ENCODE measurements at regions not wholly inside any gene's neighbourhood (a gene's known extent, or its start where the extent isn't known, plus 50 kb on each side); places are given as distances from the start of the nearest gene placed in this dataset.
A peak's percentile ranks its signal among the peaks of the same experiment; 100 is the strongest.

DNA sequence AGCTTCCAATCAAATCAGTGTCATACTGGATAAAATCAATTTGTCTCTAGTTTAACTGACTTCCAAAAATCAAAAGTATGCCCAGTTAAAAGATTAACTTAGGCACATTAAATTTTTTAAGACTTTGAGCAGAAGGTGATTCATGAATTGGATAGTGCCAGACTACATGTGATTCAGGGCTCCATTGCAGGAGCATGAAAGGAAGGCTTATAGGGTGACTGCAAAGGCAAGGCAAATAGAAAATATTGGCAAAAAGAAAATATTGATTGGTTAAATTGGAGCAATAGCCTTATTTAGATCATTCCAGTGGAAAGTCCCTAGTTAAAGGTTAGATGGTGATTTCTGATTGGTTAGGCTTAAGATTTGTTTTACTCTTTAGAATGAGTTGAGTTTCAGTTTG, 223.9 kb upstream of the ERCC4 start:
- TF ChIP-seq EP300 (IDR thresholded peaks at IDR 0.05): no peak
- TF ChIP-seq CTCF (IDR thresholded peaks at IDR 0.05): no peak
- TF ChIP-seq POLR2A (IDR thresholded peaks at IDR 0.05): no peak
- TF ChIP-seq POLR2AphosphoS5 (IDR thresholded peaks at IDR 0.05): no peak
- Histone ChIP-seq H3K27me3 (no peaks in the 10 kb centered on the region), H3K27ac (no peak overlapping the region), H3K4me1 (no peaks in the 10 kb centered on the region), H3K4me3 (no peak overlapping the region), H3K9me3 (peaks cover 5 to 46% (median 21%) of the 10 kb centered on the region in 4 donors), H3K36me3 (no peaks in the 10 kb centered on the region)
- intact Hi-C loops (cut with DNase I; ENCODE audit: low total_unique reads): no loop called here
- DNase-seq: no peak

DNA sequence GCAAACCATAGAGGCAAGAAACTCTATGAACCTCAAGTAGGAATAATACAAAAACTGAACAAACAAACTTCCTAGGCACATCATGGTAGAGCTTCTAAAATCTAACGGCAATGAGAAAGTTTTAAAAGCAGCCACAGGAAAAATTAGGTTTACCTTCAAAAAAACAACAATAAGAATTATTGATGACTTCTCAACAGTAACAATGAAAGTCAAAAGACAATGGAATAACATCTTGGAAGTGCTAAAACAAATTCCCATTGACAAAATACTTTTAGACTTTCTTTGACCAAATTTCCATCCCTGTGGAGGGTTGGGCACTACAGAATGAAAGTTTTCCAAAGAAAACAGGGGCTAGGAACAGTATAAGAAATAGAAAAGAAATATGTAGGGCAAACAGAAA, 222.9 kb upstream of the ERCC4 start:
- Histone ChIP-seq H3K36me3 (no peaks in the 10 kb centered on the region), H3K4me1 (no peaks in the 10 kb centered on the region), H3K27me3 (no peaks in the 10 kb centered on the region), H3K4me3 (no peak overlapping the region), H3K27ac (no peak overlapping the region), H3K9me3 (peaks cover 5 to 46% (median 21%) of the 10 kb centered on the region in 4 donors)
- 87 to 97% (median 93%) methylated on average over 1 of the region's 1 CpG for WGBS, 5 donors
- intact Hi-C loops (cut with DNase I; ENCODE audit: low total_unique reads): no loop called here
- DNase-seq: no peak
- no peak for TF ChIP-seq CTCF (IDR thresholded peaks at IDR 0.05)

- intact Hi-C loops (cut with DNase I; ENCODE audit: low total_unique reads): no loop called here
- DNase-seq: no peak
- Histone ChIP-seq H3K27me3 (no peaks in the 10 kb centered on the region), H3K4me1 (peaks cover 0 to 2% (median 0%) of the 10 kb centered on the region in 4 donors), H3K36me3 (no peaks in the 10 kb centered on the region), H3K9me3 (peaks cover 5 to 43% (median 21%) of the 10 kb centered on the region in 4 donors), H3K27ac (no peak overlapping the region), H3K4me3 (no peak overlapping the region)
- TF ChIP-seq POLR2A (IDR thresholded peaks at IDR 0.05) (no peak), CTCF (IDR thresholded peaks at IDR 0.05) (no peak)
These were observed 222.4 kb upstream of the ERCC4 start for GRCh38 chr16:13697568-13697967.

DNA sequence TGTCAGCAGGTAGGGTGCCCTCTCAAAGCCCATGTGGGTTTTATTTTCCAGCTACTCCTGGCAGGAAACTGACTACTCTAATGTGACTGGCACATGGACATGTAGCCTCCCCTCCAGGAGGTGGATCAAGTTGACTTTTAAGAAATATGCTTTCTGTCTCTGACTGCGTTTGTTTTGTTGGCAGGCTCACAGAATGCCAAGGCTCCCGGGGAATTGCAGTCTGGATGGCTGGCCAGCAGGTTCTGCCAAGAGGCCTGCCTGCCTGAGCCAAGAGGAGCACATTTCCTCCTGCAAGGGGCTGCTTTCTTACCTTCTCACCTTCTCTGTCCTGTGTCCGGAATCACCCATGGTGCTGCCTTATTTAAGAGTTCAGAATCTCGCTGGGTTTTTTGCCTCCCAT, 217.3 kb upstream of the ERCC4 start:
- peak in 1 of 2 donors; percentile 28 for DNase-seq
- Histone ChIP-seq H3K36me3 (no peaks in the 10 kb centered on the region), H3K27ac (no peak overlapping the region), H3K4me3 (no peak overlapping the region), H3K4me1 (peaks cover 0 to 4% (median 0%) of the 10 kb centered on the region in 4 donors), H3K9me3 (peaks cover 0 to 30% (median 15%) of the 10 kb centered on the region in 4 donors), H3K27me3 (no peaks in the 10 kb centered on the region)
- no peak for TF ChIP-seq POLR2A (IDR thresholded peaks at IDR 0.05)
- no peak for TF ChIP-seq EP300 (IDR thresholded peaks at IDR 0.05)
- no peak for TF ChIP-seq POLR2AphosphoS5 (IDR thresholded peaks at IDR 0.05)
- TF ChIP-seq CTCF (IDR thresholded peaks at IDR 0.05): no peak
- intact Hi-C loops (cut with DNase I; ENCODE audit: low total_unique reads): no loop called here
- WGBS, 5 donors: 35 to 61% (median 56%) methylated on average over 4 of the region's 4 CpGs

All from stomach (tissue), 8 donors.